ENCODE measurements at regions not wholly inside any gene's neighbourhood (a gene's known extent, or its start where the extent isn't known, plus 50 kb on each side); places are given as distances from the start of the nearest gene placed in this dataset.

DNA sequence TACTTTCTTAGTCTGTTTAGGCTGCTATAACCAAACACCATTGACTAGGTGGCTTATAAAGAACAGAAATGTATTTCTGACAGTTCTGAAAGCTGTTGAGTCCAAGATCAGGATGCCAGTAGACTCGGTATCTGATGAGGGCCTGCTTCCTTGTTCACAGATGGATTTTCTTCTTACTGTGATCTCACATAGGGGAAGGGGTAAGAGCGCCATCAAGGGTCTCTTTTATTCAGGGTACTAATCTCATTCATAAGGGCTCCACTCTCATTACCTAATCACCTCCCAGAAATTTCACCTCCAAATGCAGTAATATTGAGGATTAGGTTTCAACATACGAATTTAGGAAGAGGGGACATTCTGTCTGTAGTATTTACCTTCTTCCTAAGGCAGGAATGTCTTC is 384.0 kb upstream of the DMAC1 start:
- Histone ChIP-seq H3K36me3 (no peaks in the 10 kb centered on the region), H3K27ac (no peak overlapping the region), H3K27me3 (no peaks in the 10 kb centered on the region), H3K9me3 (no peaks in the 10 kb centered on the region), H3K4me3 (no peak overlapping the region), H3K4me1 (no peaks in the 10 kb centered on the region)
- intact Hi-C loops (cut with DNase I): no loop called here
- DNase-seq: no peak
- no peak for ATAC-seq
- TF ChIP-seq, protein P1, sequence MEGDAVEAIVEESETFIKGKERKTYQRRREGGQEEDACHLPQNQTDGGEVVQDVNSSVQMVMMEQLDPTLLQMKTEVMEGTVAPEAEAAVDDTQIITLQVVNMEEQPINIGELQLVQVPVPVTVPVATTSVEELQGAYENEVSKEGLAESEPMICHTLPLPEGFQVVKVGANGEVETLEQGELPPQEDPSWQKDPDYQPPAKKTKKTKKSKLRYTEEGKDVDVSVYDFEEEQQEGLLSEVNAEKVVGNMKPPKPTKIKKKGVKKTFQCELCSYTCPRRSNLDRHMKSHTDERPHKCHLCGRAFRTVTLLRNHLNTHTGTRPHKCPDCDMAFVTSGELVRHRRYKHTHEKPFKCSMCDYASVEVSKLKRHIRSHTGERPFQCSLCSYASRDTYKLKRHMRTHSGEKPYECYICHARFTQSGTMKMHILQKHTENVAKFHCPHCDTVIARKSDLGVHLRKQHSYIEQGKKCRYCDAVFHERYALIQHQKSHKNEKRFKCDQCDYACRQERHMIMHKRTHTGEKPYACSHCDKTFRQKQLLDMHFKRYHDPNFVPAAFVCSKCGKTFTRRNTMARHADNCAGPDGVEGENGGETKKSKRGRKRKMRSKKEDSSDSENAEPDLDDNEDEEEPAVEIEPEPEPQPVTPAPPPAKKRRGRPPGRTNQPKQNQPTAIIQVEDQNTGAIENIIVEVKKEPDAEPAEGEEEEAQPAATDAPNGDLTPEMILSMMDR (IDR thresholded peaks at IDR 0.05): no peak

DNA sequence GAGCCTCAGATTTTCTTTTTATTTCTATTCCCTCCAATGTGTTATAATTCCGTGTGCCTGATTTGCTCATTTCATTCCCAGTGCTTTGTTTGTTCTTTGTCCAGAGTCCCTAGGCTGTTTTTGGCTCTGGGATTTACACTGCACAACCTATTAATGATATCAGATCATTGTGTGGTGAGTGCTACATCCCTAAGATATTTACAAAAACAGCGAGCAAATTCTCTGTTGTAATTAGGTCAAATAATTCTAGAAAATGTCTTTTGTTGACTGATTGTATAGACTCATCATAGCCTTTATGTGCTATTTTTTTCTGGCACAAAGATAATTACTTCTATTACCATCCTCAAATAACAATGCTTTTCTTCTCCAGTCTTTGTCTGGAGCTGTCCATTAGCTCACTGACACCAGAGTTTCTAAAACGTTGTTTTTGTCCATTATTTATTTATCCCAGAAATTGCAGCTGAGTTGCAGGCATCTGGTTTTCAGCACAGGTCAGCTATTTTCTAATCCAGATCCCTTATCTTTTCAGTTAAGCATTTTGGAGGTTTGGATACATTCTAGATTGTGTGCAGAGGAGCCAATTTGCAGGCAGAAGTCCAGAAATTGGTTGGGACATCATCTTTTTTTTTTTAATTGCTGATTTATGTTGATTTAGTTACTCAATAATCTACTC is 379.9 kb upstream of the DMAC1 start:
- H3K36me3 ChIP-seq: no peaks in the 10 kb centered on the region
- H3K27ac ChIP-seq: no peak overlapping the region
- no peaks in the 10 kb centered on the region for H3K27me3 ChIP-seq
- H3K4me1 ChIP-seq: no peaks in the 10 kb centered on the region
- no peak overlapping the region for H3K4me3 ChIP-seq
- ATAC-seq: no peak
- intact Hi-C loops (cut with DNase I): no loop called here
- no peaks in the 10 kb centered on the region for H3K9me3 ChIP-seq
- TF ChIP-seq, protein P1 (IDR thresholded peaks at IDR 0.05): no peak
- DNase-seq: no peak

DNA sequence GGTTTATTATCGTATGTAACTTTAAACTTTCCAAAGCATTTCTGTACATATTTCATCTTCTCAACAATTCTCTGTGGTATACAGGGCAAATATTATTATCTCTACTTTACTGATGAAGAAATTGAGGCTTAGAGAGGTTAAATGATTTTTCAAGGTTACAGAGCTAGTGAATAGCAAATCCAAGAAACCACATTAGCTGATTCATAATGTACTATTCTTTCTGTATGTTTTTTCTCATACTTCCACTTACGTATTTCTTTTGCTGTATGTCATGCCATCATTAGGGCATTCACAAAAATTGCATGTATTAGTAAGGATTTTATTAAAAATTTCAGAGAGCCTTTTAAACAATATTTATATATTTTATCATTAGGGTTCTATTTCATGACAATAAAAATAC is 372.4 kb upstream of the DMAC1 start:
- TF ChIP-seq, protein P1 (IDR thresholded peaks at IDR 0.05): no peak
- Histone ChIP-seq H3K36me3 (no peaks in the 10 kb centered on the region), H3K4me3 (no peak overlapping the region), H3K27ac (no peak overlapping the region), H3K4me1 (no peaks in the 10 kb centered on the region), H3K9me3 (no peaks in the 10 kb centered on the region), H3K27me3 (no peaks in the 10 kb centered on the region)
- intact Hi-C loops (cut with DNase I): no loop called here
- DNase-seq (no peak), ATAC-seq (no peak)

DNA sequence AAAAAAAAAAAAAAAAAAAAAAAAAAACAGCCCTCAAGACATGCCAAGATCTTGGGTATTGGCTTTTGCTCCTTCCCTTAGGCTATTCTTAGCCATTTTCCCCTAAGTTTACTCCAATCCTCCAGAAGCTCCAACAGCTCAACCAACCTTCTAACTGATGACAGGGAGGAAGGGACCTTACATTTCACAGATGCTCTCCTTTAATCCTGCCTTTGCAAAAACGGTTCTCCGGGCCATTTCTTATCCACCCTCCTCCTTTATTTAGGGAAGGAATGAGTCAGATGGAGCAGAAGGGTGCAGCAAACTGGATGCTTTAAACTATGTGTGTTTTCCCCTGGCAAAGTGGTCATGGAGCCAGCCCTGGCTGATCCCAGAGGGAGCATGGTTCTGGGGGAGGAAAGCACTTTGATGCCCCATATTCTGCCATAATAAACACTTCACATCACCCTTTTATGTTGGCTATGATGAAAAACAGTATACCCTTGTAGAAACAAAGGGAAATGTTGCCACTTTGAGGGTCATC is 369.4 kb upstream of the DMAC1 start:
- Histone ChIP-seq H3K27me3 (no peaks in the 10 kb centered on the region), H3K4me1 (no peaks in the 10 kb centered on the region), H3K36me3 (no peaks in the 10 kb centered on the region), H3K27ac (no peak overlapping the region), H3K9me3 (no peaks in the 10 kb centered on the region), H3K4me3 (no peak overlapping the region)
- intact Hi-C loops (cut with DNase I): no loop called here
- no peak for ATAC-seq
- TF ChIP-seq, protein P1 (IDR thresholded peaks at IDR 0.05): no peak
- no peak for DNase-seq

DNA sequence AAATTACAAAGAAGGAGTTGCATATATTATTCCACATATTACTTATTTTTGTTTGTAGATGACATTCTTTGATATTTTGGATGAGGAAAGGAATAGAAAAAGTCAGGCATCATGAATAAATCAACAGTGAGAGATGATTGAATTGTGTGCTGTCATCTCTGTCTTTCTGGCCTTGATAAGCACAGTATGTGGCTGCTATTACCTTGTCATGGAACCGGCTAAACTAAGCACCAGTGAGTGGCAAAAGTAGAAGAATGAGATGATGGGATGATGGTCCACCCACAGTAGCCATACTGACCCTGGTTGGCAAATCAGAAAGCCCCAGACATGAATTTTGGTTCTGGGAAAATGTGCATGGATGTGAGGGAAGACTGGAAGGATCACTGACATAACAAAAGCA is 361.2 kb upstream of the DMAC1 start:
- TF ChIP-seq, protein P1 (IDR thresholded peaks at IDR 0.05): no peak

More for the DNA sequence above, 361.2 kb upstream of the DMAC1 start:
- ATAC-seq: no peak
- Histone ChIP-seq H3K36me3 (no peaks in the 10 kb centered on the region), H3K4me3 (no peak overlapping the region), H3K9me3 (no peaks in the 10 kb centered on the region), H3K4me1 (no peaks in the 10 kb centered on the region), H3K27ac (no peak overlapping the region), H3K27me3 (no peaks in the 10 kb centered on the region)
- intact Hi-C loops (cut with DNase I): no loop called here
- DNase-seq: no peak

All from left lung (tissue), 4 donors.